ENCODE measurements at regions not wholly inside any gene's neighbourhood (a gene's known extent, or its start where the extent isn't known, plus 50 kb on each side); places are given as distances from the start of the nearest gene placed in this dataset.
"Not testable (repeated sequence)": the region's sequence is repeated elsewhere in the genome, so short reads cannot be mapped to it uniquely, and the experiment has no call there.

GRCh38 chr9:89843591-89843990, 238.8 kb downstream of the GADD45G start:
- DNase-seq, result no peak

DNA sequence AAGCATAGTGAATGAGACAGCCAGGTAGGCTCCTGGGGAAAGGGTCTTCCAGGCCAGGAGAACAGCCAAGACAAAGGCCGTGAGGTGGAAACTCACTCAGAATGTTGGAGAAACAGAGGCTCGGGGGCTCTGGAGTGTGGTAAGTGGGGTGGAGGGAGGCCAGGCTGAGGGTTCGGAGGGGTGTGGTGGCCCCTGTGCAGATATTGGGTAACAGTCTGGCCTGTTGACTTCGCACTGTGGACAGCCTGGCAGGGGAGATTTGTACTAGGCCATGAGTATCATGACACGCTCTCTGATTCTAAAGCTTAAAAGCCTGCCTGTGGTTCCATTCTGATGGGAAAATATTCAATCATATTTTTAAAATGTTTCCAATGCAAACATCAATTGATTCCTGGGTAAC, 239.3 kb downstream of the GADD45G start:
- DNase-seq, result no peak

DNA sequence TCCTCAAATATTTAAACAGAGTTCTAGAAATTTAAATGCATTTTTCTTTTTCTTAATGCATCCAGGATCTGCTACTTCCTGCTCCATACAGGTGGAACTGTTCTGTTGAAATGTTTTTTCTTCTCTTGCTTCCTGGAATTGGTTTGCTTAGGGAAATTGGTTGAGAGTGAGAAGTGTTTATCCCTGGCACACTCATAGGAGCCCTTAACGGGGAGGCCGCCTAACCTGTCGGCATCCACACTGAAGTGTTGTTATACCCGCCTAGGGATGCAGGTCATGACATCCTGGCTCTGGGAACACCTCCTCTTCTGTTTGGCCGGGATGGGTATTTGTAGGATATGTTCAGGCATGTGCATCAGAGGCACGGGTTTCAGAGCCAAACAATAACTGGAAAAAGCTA, 239.7 kb downstream of the GADD45G start:
- DNase-seq, result peak; percentile 14 to 46 (median 17)

DNA sequence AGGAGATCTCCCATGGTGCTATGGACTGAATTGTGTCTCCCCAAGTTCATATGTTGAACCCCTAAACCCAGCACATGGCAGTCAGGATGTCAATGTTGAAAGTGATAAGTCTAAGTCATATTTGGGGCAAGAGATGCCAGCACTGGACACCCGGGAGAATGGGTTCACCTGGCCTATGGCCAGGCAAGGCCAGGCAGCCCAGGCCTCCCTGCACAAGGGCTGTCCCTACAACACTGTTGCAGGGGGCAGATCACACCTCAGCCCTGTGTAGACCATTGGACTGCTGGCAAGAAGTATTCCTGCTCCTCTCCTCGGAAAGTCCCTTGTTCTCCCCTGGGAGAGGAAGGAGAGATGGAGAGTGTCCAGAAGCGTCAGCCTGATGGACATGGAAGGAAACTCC, 240.5 kb downstream of the GADD45G start:
- DNase-seq, result no peak

GRCh38 chr9:89845862-89846261, 241.1 kb downstream of the GADD45G start:
- DNase-seq, result no peak

GRCh38 chr9:89848060-89849040, 243.5 kb downstream of the GADD45G start:
- DNase-seq, result peak in 1 of 3 experiments; percentile 9

DNA sequence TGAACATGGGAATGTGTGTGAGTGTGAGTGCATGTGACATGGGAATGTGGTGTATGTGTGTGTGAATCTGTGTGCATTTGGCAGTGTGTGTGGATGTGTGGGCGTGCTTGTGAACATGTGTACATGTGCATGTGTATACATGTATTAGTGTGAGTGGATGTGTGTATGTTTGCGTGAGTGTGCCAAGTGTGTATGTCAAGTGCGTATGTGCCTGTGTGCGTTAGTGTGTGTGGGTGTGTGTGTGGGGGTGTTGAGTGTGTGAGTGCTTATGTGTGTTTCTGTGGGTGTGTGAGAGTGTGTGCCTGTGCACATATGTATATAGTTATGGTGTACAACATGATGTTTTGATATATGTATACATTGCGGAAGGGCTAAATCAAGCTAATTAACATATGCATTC, 244.3 kb downstream of the GADD45G start:
- no peak for DNase-seq

DNA sequence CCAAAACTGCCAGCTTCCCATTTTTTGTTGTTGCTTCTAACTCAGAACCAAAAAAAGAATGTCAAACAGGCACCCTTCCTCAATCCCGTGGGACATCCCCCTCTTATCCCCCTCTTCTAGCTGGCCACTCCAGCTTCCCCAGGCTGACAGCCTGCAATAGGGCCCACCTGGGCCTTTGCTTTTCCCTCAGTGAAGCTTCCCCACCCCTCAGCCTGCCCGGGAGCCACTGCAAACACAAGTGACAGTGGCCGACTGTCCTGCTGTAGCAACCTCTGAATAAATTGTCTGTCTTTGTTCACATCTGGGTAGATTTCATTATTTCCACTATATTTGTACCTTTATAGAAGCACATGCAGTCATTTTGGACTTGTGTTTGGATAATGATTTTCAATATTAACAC, 245.3 kb downstream of the GADD45G start:
- no peak for DNase-seq

GRCh38 chr9:89850631-89851325, 246.0 kb downstream of the GADD45G start:
- no peak for DNase-seq

DNA sequence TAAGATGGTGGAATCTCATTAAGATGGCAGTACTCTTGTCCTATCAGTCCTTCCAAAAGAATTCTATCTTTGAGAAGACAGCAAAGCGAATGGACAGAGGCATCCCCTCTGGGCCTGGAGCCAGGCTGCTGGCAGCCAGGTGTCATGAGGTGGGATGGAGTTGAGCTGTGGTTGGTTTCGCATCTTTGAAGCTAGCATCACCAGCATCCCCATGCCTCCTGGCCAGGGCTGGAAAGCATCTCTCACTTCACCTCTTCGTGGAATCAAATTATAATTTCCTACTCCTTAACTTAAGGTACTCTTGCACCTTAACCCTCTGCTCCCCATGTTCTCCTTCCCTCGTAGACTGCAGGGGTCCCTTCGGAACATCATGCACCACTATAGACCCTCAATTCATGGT, 248.3 kb downstream of the GADD45G start:
- DNase-seq, result no peak

- DNase-seq, result no peak
These were observed 249.1 kb downstream of the GADD45G start for GRCh38 chr9:89853931-89854330.

DNA sequence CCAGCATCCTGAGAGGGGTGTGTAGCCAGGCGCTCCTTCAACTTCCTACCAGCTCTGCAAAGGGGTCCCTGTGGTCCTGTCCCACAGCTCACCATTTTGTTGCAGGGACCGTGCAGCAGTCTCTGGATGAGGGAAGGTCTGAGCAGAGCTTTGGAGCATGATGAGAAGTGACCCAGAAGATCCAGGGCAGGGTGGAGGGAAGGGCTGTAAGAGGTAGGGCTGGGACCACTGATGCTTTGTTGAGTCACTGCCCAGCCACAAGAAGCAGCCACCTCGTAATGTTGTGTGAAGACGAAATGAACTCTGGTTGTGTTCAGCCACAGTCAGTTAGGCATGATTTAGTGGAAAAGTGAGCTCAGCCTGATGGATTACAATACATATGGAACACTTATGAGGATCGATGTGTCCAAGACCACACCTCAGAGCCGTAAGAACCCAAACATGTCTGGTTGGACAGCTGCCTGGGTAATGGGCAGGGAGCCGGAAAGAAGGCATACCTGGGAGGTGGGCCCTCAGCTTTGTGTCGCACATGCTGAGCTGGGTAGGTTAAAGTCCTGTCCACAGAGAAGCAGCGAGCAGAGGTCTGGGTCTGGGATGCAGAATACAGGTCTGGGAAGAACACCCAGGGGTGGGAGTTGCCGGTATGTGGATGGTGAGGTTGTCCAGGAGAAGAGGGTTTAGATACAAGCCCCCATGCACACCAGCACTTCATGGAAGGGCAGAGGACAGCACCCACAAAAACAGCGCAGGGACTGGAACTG, 250.1 kb downstream of the GADD45G start:
- no peak for DNase-seq

GRCh38 chr9:89856296-89856695, 251.5 kb downstream of the GADD45G start:
- not testable (repeated sequence) for DNase-seq

DNA sequence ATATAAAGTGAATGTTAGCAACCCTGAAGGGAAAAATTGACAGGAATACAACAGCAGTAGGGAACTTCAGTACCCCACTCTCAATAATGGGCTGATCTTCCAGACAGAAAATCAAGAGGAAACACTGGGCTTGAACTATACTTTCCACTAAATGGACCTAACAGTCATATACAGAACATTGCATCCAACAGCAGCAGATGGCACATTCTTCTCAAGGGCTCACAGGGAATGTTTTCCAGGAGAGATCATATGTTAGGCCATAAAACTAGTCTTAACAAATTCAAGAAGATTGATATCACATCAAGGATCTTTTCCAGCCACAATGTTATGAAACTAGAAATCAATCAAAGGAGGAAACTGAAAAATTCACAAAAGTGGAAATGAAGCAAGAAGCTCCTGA, 252.1 kb downstream of the GADD45G start:
- not testable (repeated sequence) for DNase-seq

DNA sequence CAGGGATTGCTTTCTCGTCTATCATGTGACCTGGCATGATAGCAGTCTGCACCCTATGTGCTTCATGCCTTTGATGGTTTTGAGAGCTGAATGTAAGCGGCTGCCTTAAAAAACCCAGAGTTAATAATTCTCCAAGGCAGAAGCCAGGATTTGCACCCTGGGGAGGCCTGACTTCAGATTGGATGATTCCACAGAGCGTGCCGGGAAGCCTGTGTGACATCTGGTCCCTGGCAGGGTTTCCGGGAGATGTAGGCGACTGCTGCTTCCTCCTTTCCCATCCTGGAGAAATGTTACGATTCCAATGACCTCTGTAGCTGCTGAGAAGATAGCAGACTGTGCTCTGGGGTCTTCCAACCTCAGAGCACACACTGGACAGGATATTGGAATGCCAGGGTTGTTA, 255.0 kb downstream of the GADD45G start:
- not testable (repeated sequence) for DNase-seq

DNA sequence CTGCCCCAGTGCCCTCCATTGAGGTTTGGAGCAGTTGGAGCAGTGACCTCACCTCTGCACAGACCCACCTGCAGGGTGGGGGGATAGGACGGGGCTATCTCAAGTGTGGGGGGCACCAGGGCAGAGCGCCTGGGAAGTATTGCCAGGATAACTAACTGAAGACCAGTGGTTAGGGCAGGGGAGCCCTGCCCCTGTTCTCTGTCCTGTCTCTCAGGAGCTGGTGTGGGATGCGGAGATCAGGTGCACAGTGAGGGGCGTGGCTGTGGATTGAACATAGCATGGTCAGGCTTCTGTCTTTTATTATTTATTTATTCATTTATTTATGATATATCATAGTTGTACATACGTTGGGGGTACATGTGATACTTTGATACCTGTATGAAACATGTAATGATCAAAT, 256.6 kb downstream of the GADD45G start:
- DNase-seq, result not testable (repeated sequence)

DNA sequence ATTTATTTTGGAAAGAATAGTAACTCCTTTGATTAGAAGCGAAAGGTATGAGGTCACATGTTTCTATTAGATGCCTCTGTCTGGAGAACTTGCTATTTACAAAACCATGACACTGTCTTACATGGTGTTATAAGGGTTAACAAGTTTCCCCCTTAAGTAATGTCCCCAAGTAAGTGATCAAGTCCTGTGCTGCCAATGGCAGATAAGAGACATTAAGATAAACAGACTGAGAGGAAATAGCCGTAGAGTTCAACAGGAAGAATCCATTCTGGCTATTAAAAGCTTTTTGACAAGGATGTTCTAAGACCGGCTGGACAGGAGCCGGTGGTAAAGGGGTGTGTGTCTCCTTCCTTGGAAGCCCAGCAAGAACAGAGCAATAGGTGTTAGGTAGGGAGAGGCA, 257.5 kb downstream of the GADD45G start:
- DNase-seq, result no peak

DNA sequence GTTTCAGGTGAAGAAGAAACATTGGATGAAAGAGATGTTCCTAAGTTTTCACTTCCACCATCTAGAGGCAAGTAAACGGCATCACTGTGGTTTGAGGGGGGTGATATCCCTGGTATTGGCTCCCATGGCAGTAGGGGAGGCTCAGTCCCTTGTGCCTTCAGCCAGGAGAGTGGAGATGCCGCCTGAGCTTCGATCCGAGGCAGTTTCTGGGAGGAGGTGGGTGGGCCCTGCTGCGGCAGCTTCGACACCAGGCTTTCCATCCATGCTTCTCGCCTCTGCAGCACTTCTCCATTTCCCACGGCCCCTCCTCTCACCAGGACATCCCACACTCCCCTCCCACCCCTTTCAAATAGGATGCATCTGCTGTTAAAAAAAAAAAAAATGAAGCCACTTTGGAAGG, 258.3 kb downstream of the GADD45G start:
- DNase-seq, result no peak

GRCh38 chr9:89863837-89864236, 259.0 kb downstream of the GADD45G start:
- peak; percentile 39 to 93 (median 86) for DNase-seq

DNA sequence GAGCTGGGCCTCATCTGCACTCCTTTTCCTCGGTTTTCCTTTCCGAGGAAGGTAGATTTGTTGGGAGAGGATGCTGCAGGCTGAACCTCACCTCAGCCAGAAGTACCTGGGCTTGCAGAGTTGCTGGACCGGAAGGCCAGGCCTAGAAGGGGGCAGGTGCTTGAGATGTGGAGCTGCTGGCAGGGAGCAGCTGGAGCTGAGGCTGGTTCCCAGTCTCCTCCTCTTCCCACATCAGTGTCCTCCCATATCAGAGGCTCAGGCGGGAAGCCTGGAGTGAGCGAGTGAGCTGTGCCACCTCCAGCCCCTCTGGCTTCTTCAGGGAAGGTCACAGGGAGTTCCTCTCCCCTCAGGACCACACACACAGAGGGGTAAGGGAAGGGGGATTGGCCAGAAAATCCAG, 259.4 kb downstream of the GADD45G start:
- DNase-seq, result peak; percentile 7 to 93 (median 86)

GRCh38 chr9:89864731-89865130, 259.9 kb downstream of the GADD45G start:
- DNase-seq, result peak; percentile 7 to 71 (median 50)

DNA sequence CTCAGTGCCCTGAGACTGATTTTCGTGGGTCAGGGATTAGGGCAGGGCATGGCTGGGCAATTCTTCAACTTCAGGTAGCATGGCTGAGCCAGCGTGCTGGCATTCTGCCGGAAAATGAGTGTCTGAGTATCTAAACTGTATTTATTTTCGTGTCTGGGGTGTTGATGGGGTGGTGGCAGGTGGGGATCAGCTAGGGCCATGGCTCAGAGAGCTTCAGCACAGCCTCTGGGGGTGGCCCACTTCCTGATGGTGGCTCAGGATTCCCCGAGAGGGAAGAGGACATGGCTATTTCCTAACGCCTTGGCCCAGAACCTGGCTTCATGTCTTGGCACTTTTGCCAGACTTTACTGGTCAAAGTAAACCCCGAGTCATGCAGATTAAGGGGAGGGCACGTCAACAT, 260.5 kb downstream of the GADD45G start:
- no peak for DNase-seq

DNA sequence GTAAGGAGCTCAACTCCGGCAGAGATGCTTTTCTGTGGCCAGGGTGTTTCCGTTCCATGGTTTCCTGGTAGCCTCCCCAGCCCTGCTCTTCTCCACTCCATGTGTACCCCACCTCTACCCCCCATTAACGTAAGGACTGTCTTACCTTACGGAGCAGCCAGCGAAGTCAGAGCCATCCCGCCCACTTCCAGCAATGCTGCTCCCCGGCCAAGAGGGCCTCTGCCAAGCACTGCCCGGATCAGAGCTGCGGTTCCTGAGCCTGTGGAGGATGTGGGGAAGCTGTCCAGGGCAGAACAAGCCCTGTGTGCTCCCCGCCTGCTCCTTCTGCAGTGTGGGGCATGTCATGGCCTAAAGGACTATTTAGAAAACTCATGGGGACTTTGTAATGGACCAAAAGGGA, 261.2 kb downstream of the GADD45G start:
- no peak for DNase-seq

Measured in NCI-H1417 (cell line).